Right atrium auricular region (tissue), 2 donors: ENCODE measurements at regions not wholly inside any gene's neighbourhood (a gene's known extent, or its start where the extent isn't known, plus 50 kb on each side); places are given as distances from the start of the nearest gene placed in this dataset.

ENCODE experiments used
- DNase-seq: peaks from one replicate; pipeline ENCODE4 v3.0.0-alpha.2; 2019; ENCODE audit warnings: low spot score
- H3K27ac ChIP-seq, 2 donors: fragments of 200-600 bp; sonication (generic); 1 replicate in 1 of 2; 2 replicates in 1 of 2; pipeline ENCODE4 v1.5.1; 2016 to 2019
- H3K27me3 ChIP-seq, 2 donors: fragments of 200-600 bp; sonication (generic); one replicate each; pipeline versions ENCODE4 v1.5.1 to v1.6.0; 2017 to 2019
- H3K36me3 ChIP-seq: fragments of 200-600 bp; sonication (generic); one replicate; pipeline ENCODE4 v1.5.1; 2016
- H3K4me1 ChIP-seq, 2 donors: fragments of 200-600 bp; sonication (generic); one replicate each; pipeline versions ENCODE4 v1.5.1 to v1.6.0; 2017 to 2019
- H3K4me3 ChIP-seq, 2 donors: fragments of 200-600 bp; sonication (generic); 1 replicate in 1 of 2; 2 replicates in 1 of 2; pipeline ENCODE4 v1.5.1; 2017 to 2019; ENCODE audit warnings: mild to moderate bottlenecking in 1 of 2, moderate library complexity in 1 of 2
- H3K9me3 ChIP-seq, 2 donors: fragments of 200-600 bp; sonication (generic); one replicate each; pipeline ENCODE4 v1.5.1; 2019
- TF ChIP-seq, protein P1 (sequence below), 2 donors: fragments of 200-600 bp; sonication (generic); IDR thresholded peaks; one replicate each; pipeline ENCODE4 v1.5.1; 2019; ENCODE audit warnings: antibody characterized with exemption in 2 of 2

DNA sequence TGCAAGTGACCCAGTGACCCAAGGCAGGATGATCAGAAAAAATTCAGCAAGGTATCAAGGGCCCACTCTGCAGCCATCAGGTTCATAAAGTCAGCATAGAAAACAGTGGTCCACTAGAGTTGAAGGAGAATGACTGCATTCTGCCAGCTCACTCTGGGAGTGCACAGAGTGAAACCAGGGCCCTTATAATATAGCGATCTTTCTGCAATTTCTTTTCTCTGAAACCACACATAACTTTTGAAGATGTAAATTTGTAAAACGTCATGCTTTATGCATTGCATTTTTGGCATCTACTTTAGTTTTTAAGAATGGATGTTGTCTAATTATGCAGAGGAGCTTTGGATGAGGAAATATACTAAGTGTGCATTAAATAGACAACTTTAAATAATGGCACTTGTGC, 225.0 kb upstream of the SMIM21 start:
- no peaks in the 10 kb centered on the region for H3K9me3 ChIP-seq
- H3K4me1 ChIP-seq: no peaks in the 10 kb centered on the region
- no peak overlapping the region for H3K4me3 ChIP-seq
- TF ChIP-seq, protein P1, sequence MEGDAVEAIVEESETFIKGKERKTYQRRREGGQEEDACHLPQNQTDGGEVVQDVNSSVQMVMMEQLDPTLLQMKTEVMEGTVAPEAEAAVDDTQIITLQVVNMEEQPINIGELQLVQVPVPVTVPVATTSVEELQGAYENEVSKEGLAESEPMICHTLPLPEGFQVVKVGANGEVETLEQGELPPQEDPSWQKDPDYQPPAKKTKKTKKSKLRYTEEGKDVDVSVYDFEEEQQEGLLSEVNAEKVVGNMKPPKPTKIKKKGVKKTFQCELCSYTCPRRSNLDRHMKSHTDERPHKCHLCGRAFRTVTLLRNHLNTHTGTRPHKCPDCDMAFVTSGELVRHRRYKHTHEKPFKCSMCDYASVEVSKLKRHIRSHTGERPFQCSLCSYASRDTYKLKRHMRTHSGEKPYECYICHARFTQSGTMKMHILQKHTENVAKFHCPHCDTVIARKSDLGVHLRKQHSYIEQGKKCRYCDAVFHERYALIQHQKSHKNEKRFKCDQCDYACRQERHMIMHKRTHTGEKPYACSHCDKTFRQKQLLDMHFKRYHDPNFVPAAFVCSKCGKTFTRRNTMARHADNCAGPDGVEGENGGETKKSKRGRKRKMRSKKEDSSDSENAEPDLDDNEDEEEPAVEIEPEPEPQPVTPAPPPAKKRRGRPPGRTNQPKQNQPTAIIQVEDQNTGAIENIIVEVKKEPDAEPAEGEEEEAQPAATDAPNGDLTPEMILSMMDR (IDR thresholded peaks at IDR 0.05): no peak
- no peak for DNase-seq
- no peak overlapping the region for H3K27ac ChIP-seq
- H3K36me3 ChIP-seq: no peaks in the 10 kb centered on the region
- no peaks in the 10 kb centered on the region for H3K27me3 ChIP-seq

DNA sequence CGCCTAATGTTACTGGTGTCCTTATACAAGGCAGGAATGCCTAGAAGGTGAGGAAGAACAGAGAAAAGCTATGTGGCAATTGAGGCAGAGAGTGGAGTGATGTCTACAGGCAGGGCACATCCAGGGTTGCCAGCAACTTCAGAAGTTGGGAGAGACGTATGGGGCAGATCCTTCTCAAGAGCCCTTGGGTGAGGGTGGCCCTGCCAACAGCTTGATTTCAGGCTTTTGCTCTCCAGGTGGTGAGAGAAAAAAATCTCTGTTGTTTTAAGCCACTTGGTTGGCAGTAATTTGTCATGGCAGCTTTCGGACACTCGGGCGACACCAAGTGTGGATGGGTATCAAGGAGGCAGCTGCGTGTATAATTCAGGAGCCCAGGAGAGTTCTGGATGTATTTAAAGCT, 217.4 kb upstream of the SMIM21 start:
- H3K4me1 ChIP-seq: no peaks in the 10 kb centered on the region
- no peak overlapping the region for H3K27ac ChIP-seq
- no peak for DNase-seq
- H3K9me3 ChIP-seq: peaks cover 0 to 5% of the 10 kb centered on the region in 2 donors
- H3K4me3 ChIP-seq: no peak overlapping the region
- TF ChIP-seq, protein P1 (IDR thresholded peaks at IDR 0.05): no peak
- no peaks in the 10 kb centered on the region for H3K27me3 ChIP-seq
- H3K36me3 ChIP-seq: no peaks in the 10 kb centered on the region

DNA sequence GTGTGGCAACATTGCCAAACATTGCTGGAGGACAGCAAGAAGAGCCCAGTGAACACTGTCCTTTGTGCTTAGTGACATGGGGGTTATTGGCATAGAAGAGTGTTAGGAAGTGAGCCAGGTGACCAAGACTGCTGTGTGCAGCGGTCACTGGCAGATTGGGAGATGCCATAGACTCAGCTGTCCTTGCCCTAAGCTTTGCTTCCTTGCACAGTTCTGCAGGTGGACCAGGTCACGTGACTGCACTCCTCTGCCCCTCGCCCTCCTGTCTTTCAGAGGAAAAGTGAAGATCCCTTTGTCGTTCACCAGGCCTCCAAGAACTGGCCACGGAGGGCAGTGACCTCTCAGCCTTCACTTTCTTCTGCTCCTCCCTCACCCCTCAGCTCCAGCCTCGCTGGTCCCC, 215.6 kb upstream of the SMIM21 start:
- peaks cover 0 to 5% of the 10 kb centered on the region in 2 donors for H3K9me3 ChIP-seq
- peaks cover 0 to 17% of the 10 kb centered on the region in 2 donors for H3K4me1 ChIP-seq
- H3K27me3 ChIP-seq: no peaks in the 10 kb centered on the region
- no peak overlapping the region for H3K4me3 ChIP-seq
- TF ChIP-seq, protein P1 (IDR thresholded peaks at IDR 0.05): no peak
- H3K36me3 ChIP-seq: no peaks in the 10 kb centered on the region
- H3K27ac ChIP-seq: no peak overlapping the region
- DNase-seq: no peak

DNA sequence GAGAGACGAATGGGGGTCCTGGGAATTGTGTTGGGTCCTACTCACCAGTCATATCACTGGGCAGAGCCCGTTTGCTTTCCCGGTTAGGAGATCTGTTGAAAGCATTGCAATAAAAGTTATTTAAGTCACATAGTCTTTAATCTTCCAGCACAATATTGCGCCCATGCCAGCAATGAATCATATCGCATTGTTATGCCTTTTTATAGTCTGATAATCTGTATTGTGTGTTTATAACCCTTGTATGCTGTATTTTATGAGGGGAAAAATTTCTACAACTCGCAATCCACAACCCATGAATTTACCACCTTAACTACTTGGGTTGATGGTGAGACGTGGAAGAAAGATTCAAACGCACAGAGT, 211.9 kb upstream of the SMIM21 start:
- H3K27ac ChIP-seq: no peak overlapping the region
- TF ChIP-seq, protein P1 (IDR thresholded peaks at IDR 0.05): no peak
- DNase-seq: no peak
- no peaks in the 10 kb centered on the region for H3K9me3 ChIP-seq
- H3K36me3 ChIP-seq: no peaks in the 10 kb centered on the region
- peak overlapping the region in 1 of 2 donors; percentile 37 for H3K4me3 ChIP-seq
- peaks cover 0 to 18% of the 10 kb centered on the region in 2 donors for H3K4me1 ChIP-seq
- H3K27me3 ChIP-seq: no peaks in the 10 kb centered on the region

GRCh38 chr18:75638776-75639471, 211.4 kb upstream of the SMIM21 start:
- TF ChIP-seq, protein P1 (IDR thresholded peaks at IDR 0.05): no peak
- H3K27ac ChIP-seq: peak overlapping the region in 1 of 2 donors; percentile 42
- peaks cover 0 to 18% of the 10 kb centered on the region in 2 donors for H3K4me1 ChIP-seq
- no peaks in the 10 kb centered on the region for H3K27me3 ChIP-seq
- H3K4me3 ChIP-seq: peak overlapping the region; percentile 3 to 37
- no peak for DNase-seq
- no peaks in the 10 kb centered on the region for H3K9me3 ChIP-seq
- no peaks in the 10 kb centered on the region for H3K36me3 ChIP-seq
